IPS-18c (cell line): ENCODE measurements at regions not wholly inside any gene's neighbourhood (a gene's known extent, or its start where the extent isn't known, plus 50 kb on each side); places are given as distances from the start of the nearest gene placed in this dataset.
"Not testable (repeated sequence)": the region's sequence is repeated elsewhere in the genome, so short reads cannot be mapped to it uniquely, and the experiment has no call there.

Experiments
- H3K4me3 ChIP-seq: 2 replicates; pipeline ENCODE4 v1.7.0; 2013; ENCODE audit warnings: low read depth, mild to moderate bottlenecking, low read length, moderate library complexity; ENCODE audit not compliant: insufficient read depth
- H3K9me3 ChIP-seq: one replicate; pipeline ENCODE4 v1.6.1; 2013; ENCODE audit warnings: mild to moderate bottlenecking, low read length, moderate library complexity; ENCODE audit not compliant: control insufficient read depth, insufficient read depth

DNA sequence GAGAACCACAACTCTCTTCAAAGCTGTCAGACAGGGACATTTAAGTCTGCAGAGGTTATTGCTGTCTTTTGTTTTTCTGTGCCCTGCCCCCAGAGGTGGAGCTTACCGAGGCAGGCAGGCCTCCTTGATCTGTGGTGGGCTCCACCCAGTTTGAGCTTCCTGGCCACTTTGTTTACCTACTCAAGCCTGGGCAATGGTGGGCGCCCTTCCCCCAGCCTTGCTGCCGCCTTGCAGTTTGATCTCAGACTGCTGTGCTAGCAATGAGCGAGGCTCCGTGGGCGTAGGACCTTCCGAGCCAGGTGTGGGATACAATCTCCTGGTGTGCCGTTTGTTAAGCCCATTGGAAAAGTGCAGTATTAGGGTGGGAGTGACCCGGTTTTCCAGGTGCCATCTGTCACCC lies 822.1 kb downstream of the KCNMA1 start:
- H3K4me3 ChIP-seq, H3K9me3 ChIP-seq: not testable (repeated sequence)

DNA sequence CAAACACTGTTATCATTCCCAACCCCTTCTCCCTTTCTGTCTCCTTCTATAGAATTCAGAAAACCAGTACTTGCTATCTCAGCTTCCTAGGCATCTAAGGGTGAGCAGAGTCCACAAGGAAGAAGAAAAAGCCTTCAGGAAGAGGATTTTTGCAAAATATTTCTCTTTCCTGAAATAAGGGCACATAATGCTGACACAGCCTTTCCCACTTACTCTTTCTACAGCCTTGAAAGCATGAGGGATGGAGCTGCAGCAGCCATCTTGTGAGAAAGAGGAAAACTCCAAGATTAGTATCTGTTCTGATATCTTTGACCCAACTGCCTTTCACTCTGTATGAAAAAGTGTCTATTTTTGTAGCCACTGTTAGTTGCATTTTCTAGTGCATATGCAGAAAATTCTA lies 826.2 kb downstream of the KCNMA1 start:
- no peak overlapping the region for H3K4me3 ChIP-seq
- no peaks in the 10 kb centered on the region for H3K9me3 ChIP-seq

DNA sequence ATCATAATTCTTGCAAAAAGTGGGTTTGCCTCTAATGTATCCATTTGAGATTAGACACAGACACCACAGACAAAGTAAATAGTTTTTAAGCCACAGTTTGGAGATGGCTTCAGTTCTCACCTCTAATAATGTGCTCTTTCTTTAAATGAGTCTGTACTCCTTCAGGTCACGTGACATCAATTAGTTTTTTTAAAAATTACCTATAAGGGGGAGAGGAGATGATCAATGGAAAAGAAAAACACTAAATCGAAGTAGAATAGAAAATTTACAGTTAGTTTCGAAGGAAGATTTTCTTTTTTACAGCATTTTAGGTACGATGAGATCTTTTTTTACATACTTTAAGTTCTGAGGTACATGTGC lies 849.2 kb downstream of the KCNMA1 start:
- Histone ChIP-seq H3K4me3 (no peak overlapping the region), H3K9me3 (no peaks in the 10 kb centered on the region)

DNA sequence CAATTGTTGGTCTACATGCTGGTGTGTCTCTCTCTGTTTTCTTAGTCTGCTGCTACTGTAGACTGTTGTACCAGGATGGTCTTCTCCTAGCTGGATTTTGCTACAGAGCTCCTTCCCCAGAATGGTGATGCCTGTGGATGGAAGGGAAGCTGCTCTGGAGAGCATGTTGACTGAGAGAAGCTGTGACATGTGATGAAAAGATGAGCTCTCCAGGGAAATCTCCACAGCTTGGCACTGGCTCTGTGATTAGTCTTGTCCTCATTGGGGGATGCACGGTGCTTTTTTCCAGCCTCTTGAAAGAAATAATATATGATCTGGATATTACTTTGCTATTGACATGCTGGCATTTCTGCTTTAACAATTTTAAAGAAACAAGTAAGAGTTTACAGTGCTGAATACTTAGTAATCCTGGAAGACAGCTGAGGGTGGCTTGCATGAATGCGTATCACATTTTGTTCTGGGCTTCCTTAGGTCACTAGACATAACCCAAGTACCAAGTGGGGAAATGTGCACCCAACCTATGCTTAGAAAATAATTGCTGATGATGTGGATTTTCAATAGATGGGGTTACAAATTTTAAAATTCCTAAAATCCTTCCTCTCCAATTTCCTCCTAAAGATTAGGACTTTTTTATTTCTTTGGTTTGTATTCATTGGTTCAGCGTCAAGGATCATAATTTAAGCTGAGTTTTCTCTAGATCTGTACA lies 849.7 kb downstream of the KCNMA1 start:
- H3K9me3 ChIP-seq: no peaks in the 10 kb centered on the region

DNA sequence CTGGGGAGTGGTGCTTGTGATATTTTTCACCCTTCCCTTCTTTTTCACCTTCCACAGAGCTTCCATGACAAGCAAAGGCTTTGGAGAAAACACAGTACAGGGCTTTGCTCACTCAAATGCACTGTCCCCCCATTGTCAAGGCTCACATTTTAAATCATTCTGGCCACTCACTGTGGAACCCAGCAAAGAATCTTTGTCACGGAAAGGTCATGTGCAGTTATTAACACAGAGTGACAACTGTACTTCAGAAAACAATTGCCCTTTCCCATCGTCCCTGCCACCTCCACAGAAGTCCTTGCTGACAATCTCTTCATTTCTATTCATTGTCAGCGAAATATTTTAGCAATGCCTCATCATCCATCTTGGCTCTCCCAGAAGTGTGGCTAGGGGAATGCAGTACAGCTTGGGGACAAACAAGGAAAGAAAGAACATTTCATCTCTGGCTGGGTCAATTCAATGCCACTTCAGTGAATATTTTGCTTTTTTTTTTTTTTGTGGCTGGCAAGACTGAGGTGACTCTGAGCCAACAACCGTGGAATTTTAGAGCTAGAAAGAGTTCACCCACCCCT lies 851.0 kb downstream of the KCNMA1 start:
- Histone ChIP-seq H3K9me3 (no peaks in the 10 kb centered on the region), H3K4me3 (no peak overlapping the region)

More for the DNA sequence above, 849.7 kb downstream of the KCNMA1 start:
- no peak overlapping the region for H3K4me3 ChIP-seq

DNA sequence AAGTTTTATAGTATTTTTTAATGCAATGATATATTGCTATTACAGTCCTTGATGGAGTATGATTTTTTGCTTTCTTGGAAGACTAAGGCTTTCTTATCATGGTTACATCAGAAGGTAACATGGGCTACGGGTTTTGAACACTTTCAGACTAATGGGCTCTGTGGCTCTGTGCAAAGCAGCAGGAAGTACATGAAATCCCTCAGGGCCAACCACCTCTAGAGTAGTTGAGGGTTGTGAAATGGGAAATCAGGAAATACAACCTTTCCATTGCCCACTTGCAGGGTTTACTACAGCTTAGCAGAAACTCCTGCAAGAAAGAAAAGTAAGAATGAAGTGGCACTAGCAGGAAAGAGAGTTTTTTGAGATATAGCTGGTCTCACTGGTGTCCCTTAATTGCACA lies 853.5 kb downstream of the KCNMA1 start:
- no peak overlapping the region for H3K4me3 ChIP-seq
- no peaks in the 10 kb centered on the region for H3K9me3 ChIP-seq

- H3K4me3 ChIP-seq: no peak overlapping the region; the same call in 1 of the 2 replicates
- no peaks in the 10 kb centered on the region for H3K9me3 ChIP-seq
Observed at GRCh38 chr10:76779796-76780301, 857.8 kb downstream of the KCNMA1 start.

GRCh38 chr10:76778914-76779795 lies 858.5 kb downstream of the KCNMA1 start:
- Histone ChIP-seq H3K9me3 (no peaks in the 10 kb centered on the region), H3K4me3 (no peak overlapping the region; the same call in 1 of the 2 replicates)

GRCh38 chr10:76774987-76775603 lies 862.5 kb downstream of the KCNMA1 start:
- Histone ChIP-seq H3K9me3 (no peaks in the 10 kb centered on the region), H3K4me3 (no peak overlapping the region)

GRCh38 chr10:76769582-76769981 lies 868.0 kb downstream of the KCNMA1 start:
- H3K9me3 ChIP-seq: no peaks in the 10 kb centered on the region
- no peak overlapping the region for H3K4me3 ChIP-seq

GRCh38 chr10:76769161-76769560 lies 868.4 kb downstream of the KCNMA1 start:
- Histone ChIP-seq H3K9me3 (no peaks in the 10 kb centered on the region), H3K4me3 (no peak overlapping the region)

GRCh38 chr10:76766682-76767081 lies 870.9 kb downstream of the KCNMA1 start:
- H3K9me3 ChIP-seq: no peaks in the 10 kb centered on the region
- H3K4me3 ChIP-seq: no peak overlapping the region

- not testable (repeated sequence) for H3K9me3 ChIP-seq, H3K4me3 ChIP-seq
Observed at GRCh38 chr10:76764921-76765320, 872.7 kb downstream of the KCNMA1 start.

- no peak overlapping the region for H3K4me3 ChIP-seq
- no peaks in the 10 kb centered on the region for H3K9me3 ChIP-seq
Observed at GRCh38 chr10:76764177-76764576, 873.4 kb downstream of the KCNMA1 start.

- no peaks in the 10 kb centered on the region for H3K9me3 ChIP-seq
- no peak overlapping the region for H3K4me3 ChIP-seq
Observed at GRCh38 chr10:76763376-76763775, 874.2 kb downstream of the KCNMA1 start.

DNA sequence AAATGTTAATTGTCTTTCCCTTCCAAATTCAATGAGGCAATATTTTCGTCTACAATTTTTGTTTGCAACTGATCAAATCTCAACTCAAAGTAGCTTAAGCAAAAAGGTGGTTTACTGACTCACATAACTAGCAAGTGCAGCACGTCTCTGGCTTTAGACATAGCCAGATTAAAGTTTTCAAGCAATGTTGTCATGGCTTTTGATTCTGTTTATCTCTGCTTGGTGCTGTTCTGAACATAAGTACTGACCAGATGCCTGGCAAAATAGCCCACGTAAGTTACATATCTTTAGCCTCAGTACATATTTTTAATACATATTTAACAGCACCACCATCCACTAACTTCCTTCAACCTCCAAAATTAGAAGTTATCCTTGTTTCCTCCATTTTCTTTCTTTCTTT lies 877.9 kb downstream of the KCNMA1 start:
- Histone ChIP-seq H3K4me3 (no peak overlapping the region), H3K9me3 (no peaks in the 10 kb centered on the region)

- no peaks in the 10 kb centered on the region for H3K9me3 ChIP-seq
- H3K4me3 ChIP-seq: no peak overlapping the region
Observed at GRCh38 chr10:76743169-76743568, 894.4 kb downstream of the KCNMA1 start.
